ENCODE measurements at regions not wholly inside any gene's neighbourhood (a gene's known extent, or its start where the extent isn't known, plus 50 kb on each side); places are given as distances from the start of the nearest gene placed in this dataset.

DNA sequence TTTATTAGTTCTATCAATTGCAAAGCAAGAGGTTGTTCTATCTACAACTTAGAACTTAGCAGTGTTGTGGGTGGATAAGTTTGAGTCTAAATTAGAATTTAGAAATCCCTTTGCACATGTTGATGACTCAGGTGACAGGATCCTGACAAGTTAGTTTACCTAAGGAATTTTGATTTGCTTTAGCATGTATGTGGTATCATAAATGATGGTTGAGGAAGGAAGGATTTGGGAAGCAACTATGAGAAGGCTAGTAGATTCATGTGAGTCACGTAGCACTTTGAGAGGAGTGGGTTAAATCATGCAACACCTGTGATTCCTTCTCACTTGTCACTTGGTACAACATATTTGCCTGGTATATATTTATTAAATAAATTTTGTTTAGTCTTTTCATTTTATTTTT is 223.7 kb upstream of the USP25 start:
- Histone ChIP-seq H3K27ac (ENCODE audit: extremely low read depth, low read depth, low read length) (no peak overlapping the region), H4K20me1 (replicated peaks; ENCODE audit: control insufficient read depth, insufficient read depth, low read length) (no peaks in the 10 kb centered on the region), H3K79me2 (ENCODE audit: control insufficient read depth, insufficient read depth, low read length) (no peaks in the 10 kb centered on the region), H2AFZ (ENCODE audit: low read depth, low read length) (no peak overlapping the region), H3K4me2 (ENCODE audit: insufficient read depth, low read length) (no peak overlapping the region), H3K9me3 (replicated peaks; ENCODE audit: control insufficient read depth, insufficient read depth, low read depth, low read length) (no peaks in the 10 kb centered on the region), H3K4me1 (replicated peaks in 1 of 2; ENCODE audit: control insufficient read depth in 2 of 2, insufficient read depth in 2 of 2, low read length in 2 of 2) (no peaks in the 10 kb centered on the region), H3K27me3 (ENCODE audit: control insufficient read depth in 2 of 2, insufficient read depth in 2 of 2, low read length in 2 of 2) (no peaks in the 10 kb centered on the region), H3K36me3 (ENCODE audit: control insufficient read depth, insufficient read depth, low read length) (no peaks in the 10 kb centered on the region), H3K4me3 (no peak overlapping the region), H3K9ac (ENCODE audit: insufficient read depth in 1 of 2, low read depth in 2 of 2, low read length in 2 of 2) (no peak overlapping the region), H3K9me1 (ENCODE audit: control insufficient read depth, insufficient read depth, low read length) (no peaks in the 10 kb centered on the region)
- FAIRE-seq: no peak
- DNase-seq (ENCODE audit: extremely low read depth in 1 of 4, low spot score in 3 of 4): no peak
- no TSS peak for BruUV-seq (replicated peaks)
- intact Hi-C loops (cut with micrococcal nuclease) (no loop called here), in situ Hi-C loops (cut with MboI) (no loop called here)
- 0% methylated on average over 1 of the region's 1 CpG for WGBS (ENCODE audit: insufficient coverage, low coverage, missing lambda C conversion rate)
- no peak for ATAC-seq
- POLR2A ChIA-PET: no interaction called here
- TF ChIP-seq CREBBP (IDR thresholded peaks at IDR 0.05; ENCODE audit: low read depth, low read length) (no peak), ZNF263 (CRISPR knock-in tag; IDR thresholded peaks at IDR 0.05; ENCODE audit: borderline replicate concordance) (no peak), TFAM (CRISPR knock-in tag; conservative IDR thresholded peaks at IDR 0.05) (no peak), HLTF (IDR thresholded peaks at IDR 0.05) (no peak), EWSR1 (IDR thresholded peaks at IDR 0.05; ENCODE audit: borderline replicate concordance, low read depth, partially characterized antibody) (no peak), TBP (optimal IDR thresholded peaks at IDR 0.05; ENCODE audit: low read depth, low read length) (no peak), HES1 (IDR thresholded peaks at IDR 0.05; ENCODE audit: low read depth) (no peak), NCOR1 (IDR thresholded peaks at IDR 0.05) (no peak), MXI1 (IDR thresholded peaks at IDR 0.05; ENCODE audit: low read depth, low read length) (no peak), XRCC4 (IDR thresholded peaks at IDR 0.05; ENCODE audit: extremely low read depth, insufficient read depth, insufficient read length) (no peak)
- TF ChIP-seq, protein P1, sequence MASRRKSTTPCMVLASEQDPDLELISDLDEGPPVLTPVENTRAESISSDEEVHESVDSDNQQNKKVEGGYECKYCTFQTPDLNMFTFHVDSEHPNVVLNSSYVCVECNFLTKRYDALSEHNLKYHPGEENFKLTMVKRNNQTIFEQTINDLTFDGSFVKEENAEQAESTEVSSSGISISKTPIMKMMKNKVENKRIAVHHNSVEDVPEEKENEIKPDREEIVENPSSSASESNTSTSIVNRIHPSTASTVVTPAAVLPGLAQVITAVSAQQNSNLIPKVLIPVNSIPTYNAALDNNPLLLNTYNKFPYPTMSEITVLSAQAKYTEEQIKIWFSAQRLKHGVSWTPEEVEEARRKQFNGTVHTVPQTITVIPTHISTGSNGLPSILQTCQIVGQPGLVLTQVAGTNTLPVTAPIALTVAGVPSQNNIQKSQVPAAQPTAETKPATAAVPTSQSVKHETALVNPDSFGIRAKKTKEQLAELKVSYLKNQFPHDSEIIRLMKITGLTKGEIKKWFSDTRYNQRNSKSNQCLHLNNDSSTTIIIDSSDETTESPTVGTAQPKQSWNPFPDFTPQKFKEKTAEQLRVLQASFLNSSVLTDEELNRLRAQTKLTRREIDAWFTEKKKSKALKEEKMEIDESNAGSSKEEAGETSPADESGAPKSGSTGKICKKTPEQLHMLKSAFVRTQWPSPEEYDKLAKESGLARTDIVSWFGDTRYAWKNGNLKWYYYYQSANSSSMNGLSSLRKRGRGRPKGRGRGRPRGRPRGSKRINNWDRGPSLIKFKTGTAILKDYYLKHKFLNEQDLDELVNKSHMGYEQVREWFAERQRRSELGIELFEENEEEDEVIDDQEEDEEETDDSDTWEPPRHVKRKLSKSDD (conservative IDR thresholded peaks at IDR 0.05; ENCODE audit: low read length): no peak
- CTCF ChIA-PET (ENCODE audit: low intra/inter-chr PET ratio): no interaction called here
